IMR-90 (cell line): ENCODE measurements at regions not wholly inside any gene's neighbourhood (a gene's known extent, or its start where the extent isn't known, plus 50 kb on each side); places are given as distances from the start of the nearest gene placed in this dataset.

Experiments
- ATAC-seq: fragments of 200-7000 bp; cut with Tn5 transposase; 2 replicates; pipeline ENCODE4 v1.9.1; 2020; ENCODE audit warnings: low read depth, mild to moderate bottlenecking, moderate library complexity
- BruUV-seq: library from RNA; stranded (reverse); fragments of 400-500 nt; replicated peaks from 2 replicates; lab custom pipeline; 2021; lab: Mats Ljungman, UMichigan
- CTCF ChIA-PET: fragments of 300-600 bp; formaldehyde crosslinking; extraction: SDS; loops from one replicate; lab custom pipeline; 2021; ENCODE audit warnings: antibody characterized with exemption; lab: Yijun Ruan, JAX
- POLR2A ChIA-PET: fragments of 300-600 bp; sonication (Branson Sonifier 250); formaldehyde crosslinking; loops from one replicate; lab custom pipeline; 2022; ENCODE audit warnings: antibody characterized with exemption; ENCODE audit not compliant: unreplicated experiment; lab: Charles Lee
- DNase-seq: peaks from one replicate; pipeline ENCODE4 v3.0.0; 2013
- H2AFZ ChIP-seq: replicated peaks from 2 replicates; pipeline ENCODE3; 2013; ENCODE audit warnings: low read length, mild to moderate bottlenecking; ENCODE audit not compliant: poor library complexity
- H2AK5ac ChIP-seq: 2 replicates; pipeline ENCODE4 v1.6.1; 2013; ENCODE audit warnings: low read depth, low read length, inconsistent platforms
- H2AK9ac ChIP-seq: replicated peaks from 2 replicates; pipeline ENCODE3; 2013; ENCODE audit warnings: mild to moderate bottlenecking, low read depth, low read length, moderate library complexity; ENCODE audit not compliant: poor library complexity
- H2BK120ac ChIP-seq: 2 replicates; pipeline ENCODE4 v1.6.1; 2013; ENCODE audit warnings: low read depth, low read length, inconsistent platforms
- H2BK15ac ChIP-seq: 3 replicates; pipeline ENCODE4 v1.6.1; 2013; ENCODE audit warnings: low read depth, low read length, inconsistent platforms
- H2BK20ac ChIP-seq: 2 replicates; pipeline ENCODE4 v1.6.1; 2013; ENCODE audit warnings: low read depth, mild to moderate bottlenecking, inconsistent platforms, low read length, moderate library complexity
- H2BK5ac ChIP-seq: 2 replicates; pipeline ENCODE4 v1.6.1; 2013; ENCODE audit warnings: mild to moderate bottlenecking, low read depth, low read length, inconsistent platforms; ENCODE audit not compliant: poor library complexity, severe bottlenecking
- H3K14ac ChIP-seq: replicated peaks from 2 replicates; pipeline ENCODE4 v1.6.1; 2013; ENCODE audit warnings: low read depth, low read length, inconsistent platforms
- H3K18ac ChIP-seq: 2 replicates; pipeline ENCODE4 v1.6.1; 2013; ENCODE audit warnings: low read depth, low read length, control low read depth
- H3K23ac ChIP-seq: 2 replicates; pipeline ENCODE4 v1.6.1; 2013; ENCODE audit warnings: low read depth, low read length, inconsistent platforms
- H3K27ac ChIP-seq: 2 replicates; pipeline ENCODE4 v1.5.1; 2013; ENCODE audit warnings: mild to moderate bottlenecking, control low read depth, low read length; ENCODE audit not compliant: insufficient read depth
- H3K27me3 ChIP-seq: 2 replicates; pipeline ENCODE4 v1.6.1; 2013; ENCODE audit warnings: low read length; ENCODE audit not compliant: control insufficient read depth, insufficient read depth
- H3K36me3 ChIP-seq: 2 replicates; pipeline ENCODE4 v1.6.1; 2013; ENCODE audit warnings: low read length, mixed read lengths; ENCODE audit not compliant: control insufficient read depth, insufficient read depth
- H3K4ac ChIP-seq: 2 replicates; pipeline ENCODE4 v1.6.1; 2013; ENCODE audit warnings: low read depth, low read length, inconsistent platforms
- H3K4me1 ChIP-seq: 2 replicates; pipeline ENCODE4 v1.6.1; 2013; ENCODE audit warnings: low read length, mixed read lengths; ENCODE audit not compliant: control insufficient read depth, insufficient read depth
- H3K4me2 ChIP-seq: 2 replicates; pipeline ENCODE4 v1.6.1; 2013; ENCODE audit warnings: low read depth, mild to moderate bottlenecking, control low read depth, low read length, moderate library complexity
- H3K4me3 ChIP-seq: 2 replicates; pipeline ENCODE4 v1.5.1; 2013; ENCODE audit warnings: low read depth, mild to moderate bottlenecking, control low read depth, low read length, moderate library complexity; ENCODE audit not compliant: insufficient read depth
- H3K56ac ChIP-seq: 2 replicates; pipeline ENCODE4 v1.6.1; 2013; ENCODE audit warnings: low read length, inconsistent platforms; ENCODE audit not compliant: insufficient read depth; ENCODE audit errors: extremely low read depth
- H3K79me1 ChIP-seq, 2 experiments: 2 replicates each; pipeline ENCODE4 v1.6.1; 2013; ENCODE audit warnings: low read length in 2 of 2, inconsistent platforms in 1 of 2, low read depth in 1 of 2
- H3K9ac ChIP-seq: 2 replicates; pipeline ENCODE4 v1.6.1; 2013; ENCODE audit warnings: low read depth, low read length, control low read depth
- H3K9me1 ChIP-seq: 2 replicates; pipeline ENCODE4 v1.6.1; 2013; ENCODE audit warnings: low read length, inconsistent platforms; ENCODE audit not compliant: insufficient read depth
- H3K9me3 ChIP-seq: 2 replicates; pipeline ENCODE4 v1.6.1; 2013; ENCODE audit warnings: low read length; ENCODE audit not compliant: control insufficient read depth, insufficient read depth
- H4K20me1 ChIP-seq: 2 replicates; pipeline ENCODE4 v1.6.1; 2013; ENCODE audit warnings: low read length, inconsistent platforms; ENCODE audit not compliant: insufficient read depth
- H4K5ac ChIP-seq: 2 replicates; pipeline ENCODE4 v1.6.1; 2013; ENCODE audit warnings: mild to moderate bottlenecking, low read depth, low read length, control low read depth
- H4K8ac ChIP-seq, 2 experiments: 2 replicates each; pipeline ENCODE4 v1.6.1; 2013; ENCODE audit warnings: low read depth in 2 of 2, low read length in 2 of 2, control low read depth in 1 of 2, inconsistent platforms in 1 of 2
- H4K91ac ChIP-seq: 2 replicates; pipeline ENCODE4 v1.6.1; 2013; ENCODE audit warnings: low read depth, low read length, inconsistent platforms; ENCODE audit not compliant: insufficient read depth
- CEBPB ChIP-seq: IDR thresholded peaks from 2 replicates; pipeline ENCODE4 v1.6.1; 2012; ENCODE audit warnings: low read depth, low read length, improper control_type of control experiment
- CHD1 ChIP-seq: IDR thresholded peaks from 2 replicates; pipeline ENCODE4 v1.6.1; 2012; ENCODE audit warnings: low read depth, low read length, improper control_type of control experiment
- MAFK ChIP-seq: IDR thresholded peaks from 2 replicates; pipeline ENCODE4 v1.6.1; 2012; ENCODE audit warnings: low read depth, low read length, improper control_type of control experiment
- MXI1 ChIP-seq: IDR thresholded peaks from 2 replicates; pipeline ENCODE4 v1.6.1; 2012; ENCODE audit warnings: low read depth, mild to moderate bottlenecking, low read length, moderate library complexity, borderline replicate concordance
- RAD21 ChIP-seq: IDR thresholded peaks from 2 replicates; pipeline ENCODE4 v1.6.1; 2012; ENCODE audit warnings: low read length, improper control_type of control experiment
- SMC3 ChIP-seq: fragments of 150-350 bp; IDR thresholded peaks from 2 replicates; pipeline ENCODE4 v1.6.1; 2016; ENCODE audit warnings: low read depth, mild to moderate bottlenecking, antibody characterized with exemption, low read length, moderate library complexity
- WGBS, 2 experiments: methylation state at CpG; one replicate each; pipeline versions ENCODE4 v1.1.5 to v1.1.7; 2013; ENCODE audit warnings: missing lambda C conversion rate in 2 of 2; ENCODE audit not compliant: insufficient read length in 1 of 2; ENCODE audit errors: extremely low coverage in 2 of 2; 5-methylcytosine and 5-hydroxymethylcytosine counted together
- dilution Hi-C: fragments of 300-500 bp; cut with HindIII; formaldehyde crosslinking; loops from one replicate; pipeline ENCODE4 v1.14.3; 2018; ENCODE audit warnings: low sequenced_read_pairs; ENCODE audit not compliant: unreplicated experiment
- in situ Hi-C: fragments of 300-500 bp; cut with MboI; formaldehyde crosslinking; loops from 3 replicates; pipeline ENCODE4 v1.14.3; 2019; ENCODE audit warnings: low sequenced_read_pairs, inconsistent platforms, mixed read lengths
- intact Hi-C: fragments of 100-400 bp; cut with micrococcal nuclease; formaldehyde crosslinking; loops from 2 replicates; pipeline ENCODE4 v1.10.0; 2022
- TF ChIP-seq, protein P1 (sequence below): conservative IDR thresholded peaks from 2 replicates; pipeline ENCODE4 v1.5.1; 2012; ENCODE audit warnings: mild to moderate bottlenecking, low read depth, low read length, improper control_type of control experiment

DNA sequence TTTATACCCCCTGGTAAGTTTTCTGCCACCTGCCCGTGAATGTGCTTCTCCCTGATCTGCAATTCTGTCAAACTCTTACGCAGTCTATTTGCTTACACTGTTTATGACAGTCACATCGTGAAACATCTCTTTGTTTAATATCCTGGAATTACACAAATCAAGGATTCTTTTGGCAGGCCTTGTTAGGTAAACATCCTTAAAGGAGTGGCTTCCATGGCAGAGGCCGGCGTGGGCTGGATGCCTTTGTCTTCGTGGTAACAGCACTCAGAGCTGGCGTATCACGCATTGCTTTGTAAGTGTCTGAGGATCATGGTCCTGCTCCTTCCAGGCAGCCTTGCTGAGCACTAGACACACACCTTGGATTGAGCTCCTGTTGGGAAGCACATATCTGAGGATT lies 145.7 kb downstream of the IRX1 start:
- Histone ChIP-seq H4K8ac (no peak overlapping the region), H3K27me3 (no peaks in the 10 kb centered on the region), H3K4me2 (no peak overlapping the region), H3K36me3 (no peaks in the 10 kb centered on the region), H2AK5ac (no peak overlapping the region), H3K4me1 (no peaks in the 10 kb centered on the region), H3K9me3 (peaks cover 27% of the 10 kb centered on the region), H3K18ac (no peak overlapping the region), H3K23ac (no peak overlapping the region), H4K20me1 (no peaks in the 10 kb centered on the region), H3K27ac (no peak overlapping the region), H3K4me3 (no peak overlapping the region), H3K4ac (no peak overlapping the region), H2BK20ac (no peak overlapping the region), H2BK15ac (no peak overlapping the region), H2AFZ (no peak overlapping the region), H3K14ac (no peak overlapping the region), H3K9ac (no peak overlapping the region), H2BK120ac (no peak overlapping the region), H2BK5ac (no peak overlapping the region), H3K9me1 (no peaks in the 10 kb centered on the region), H4K91ac (no peak overlapping the region), H4K5ac (no peak overlapping the region), H3K56ac (no peak overlapping the region), H2AK9ac (no peak overlapping the region), H3K79me1 (no peaks in the 10 kb centered on the region)
- ChIA-PET CTCF (no interaction called here), POLR2A (no interaction called here)
- 83% methylated on average over 1 of the region's 8 CpGs; no CpG with 5 or more reads in 1 of the 2 experiments for WGBS, 2 experiments
- intact Hi-C loops, result no loop called here
- no peak for ATAC-seq
- in situ Hi-C loops, result no loop called here
- BruUV-seq, result no TSS peak
- DNase-seq, result no peak
- dilution Hi-C loops, result no loop called here
- TF ChIP-seq MXI1 (no peak), CEBPB (no peak), MAFK (no peak), SMC3 (no peak), CHD1 (no peak), RAD21 (no peak)
- TF ChIP-seq, protein P1, sequence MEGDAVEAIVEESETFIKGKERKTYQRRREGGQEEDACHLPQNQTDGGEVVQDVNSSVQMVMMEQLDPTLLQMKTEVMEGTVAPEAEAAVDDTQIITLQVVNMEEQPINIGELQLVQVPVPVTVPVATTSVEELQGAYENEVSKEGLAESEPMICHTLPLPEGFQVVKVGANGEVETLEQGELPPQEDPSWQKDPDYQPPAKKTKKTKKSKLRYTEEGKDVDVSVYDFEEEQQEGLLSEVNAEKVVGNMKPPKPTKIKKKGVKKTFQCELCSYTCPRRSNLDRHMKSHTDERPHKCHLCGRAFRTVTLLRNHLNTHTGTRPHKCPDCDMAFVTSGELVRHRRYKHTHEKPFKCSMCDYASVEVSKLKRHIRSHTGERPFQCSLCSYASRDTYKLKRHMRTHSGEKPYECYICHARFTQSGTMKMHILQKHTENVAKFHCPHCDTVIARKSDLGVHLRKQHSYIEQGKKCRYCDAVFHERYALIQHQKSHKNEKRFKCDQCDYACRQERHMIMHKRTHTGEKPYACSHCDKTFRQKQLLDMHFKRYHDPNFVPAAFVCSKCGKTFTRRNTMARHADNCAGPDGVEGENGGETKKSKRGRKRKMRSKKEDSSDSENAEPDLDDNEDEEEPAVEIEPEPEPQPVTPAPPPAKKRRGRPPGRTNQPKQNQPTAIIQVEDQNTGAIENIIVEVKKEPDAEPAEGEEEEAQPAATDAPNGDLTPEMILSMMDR, result no peak
